ENCODE measurements at regions not wholly inside any gene's neighbourhood (a gene's known extent, or its start where the extent isn't known, plus 50 kb on each side); places are given as distances from the start of the nearest gene placed in this dataset.
"Not testable (repeated sequence)": the region's sequence is repeated elsewhere in the genome, so short reads cannot be mapped to it uniquely, and the experiment has no call there.

GRCh38 chr17:55903028-55903690 lies 152.3 kb downstream of the PCTP start:
- Histone ChIP-seq H3K27ac (ENCODE audit: low read length) (no peak overlapping the region), H3K4me1 (ENCODE audit: control insufficient read depth, insufficient read depth, low read length) (no peaks in the 10 kb centered on the region), H3K36me3 (ENCODE audit: control insufficient read depth, insufficient read depth, low read length) (no peaks in the 10 kb centered on the region), H3K9me3 (replicated peaks; ENCODE audit: control insufficient read depth, low read depth, low read length) (no peaks in the 10 kb centered on the region), H3K27me3 (ENCODE audit: control insufficient read depth, insufficient read depth, low read length) (no peaks in the 10 kb centered on the region), H3K4me3 (ENCODE audit: low read length) (no peak overlapping the region)
- no peak for DNase-seq
- WGBS (ENCODE audit: insufficient coverage): no CpG with 5 or more reads among the region's 2 CpGs

- Histone ChIP-seq H3K9me3 (replicated peaks; ENCODE audit: control insufficient read depth, low read depth, low read length) (peaks cover 2% of the 10 kb centered on the region), H3K4me3 (ENCODE audit: low read length) (no peak overlapping the region), H3K4me1 (ENCODE audit: control insufficient read depth, insufficient read depth, low read length) (no peaks in the 10 kb centered on the region), H3K36me3 (ENCODE audit: control insufficient read depth, insufficient read depth, low read length) (no peaks in the 10 kb centered on the region), H3K27ac (ENCODE audit: low read length) (no peak overlapping the region), H3K27me3 (ENCODE audit: control insufficient read depth, insufficient read depth, low read length) (no peaks in the 10 kb centered on the region)
- 87% methylated on average over 5 of the region's 5 CpGs for WGBS (ENCODE audit: insufficient coverage)
- no peak for DNase-seq
These were observed 158.9 kb downstream of the PCTP start for GRCh38 chr17:55909776-55910175.

GRCh38 chr17:55911186-55911585 lies 160.3 kb downstream of the PCTP start:
- Histone ChIP-seq H3K4me3 (ENCODE audit: low read length) (no peak overlapping the region), H3K36me3 (ENCODE audit: control insufficient read depth, insufficient read depth, low read length) (no peaks in the 10 kb centered on the region), H3K9me3 (replicated peaks; ENCODE audit: control insufficient read depth, low read depth, low read length) (peaks cover 2% of the 10 kb centered on the region), H3K27me3 (ENCODE audit: control insufficient read depth, insufficient read depth, low read length) (no peaks in the 10 kb centered on the region), H3K27ac (ENCODE audit: low read length) (no peak overlapping the region), H3K4me1 (ENCODE audit: control insufficient read depth, insufficient read depth, low read length) (no peaks in the 10 kb centered on the region)
- WGBS (ENCODE audit: insufficient coverage): 92% methylated on average over 4 of the region's 4 CpGs
- no peak for DNase-seq

GRCh38 chr17:55925440-55925839 lies 174.6 kb downstream of the PCTP start:
- Histone ChIP-seq H3K4me1 (ENCODE audit: control insufficient read depth, insufficient read depth, low read length) (no peaks in the 10 kb centered on the region), H3K4me3 (ENCODE audit: low read length) (no peak overlapping the region), H3K9me3 (replicated peaks; ENCODE audit: control insufficient read depth, low read depth, low read length) (peaks cover 2% of the 10 kb centered on the region), H3K27me3 (ENCODE audit: control insufficient read depth, insufficient read depth, low read length) (no peaks in the 10 kb centered on the region), H3K36me3 (ENCODE audit: control insufficient read depth, insufficient read depth, low read length) (no peaks in the 10 kb centered on the region), H3K27ac (ENCODE audit: low read length) (no peak overlapping the region)
- WGBS (ENCODE audit: insufficient coverage): 100% methylated on average over 1 of the region's 1 CpG
- DNase-seq: no peak

GRCh38 chr17:55926276-55926990 lies 175.6 kb downstream of the PCTP start:
- no peak overlapping the region for H3K27ac ChIP-seq (ENCODE audit: low read length)
- no peaks in the 10 kb centered on the region for H3K36me3 ChIP-seq (ENCODE audit: control insufficient read depth, insufficient read depth, low read length)
- WGBS (ENCODE audit: insufficient coverage): no CpG with 5 or more reads among the region's 4 CpGs
- DNase-seq: peak; percentile 57
- peaks cover 2% of the 10 kb centered on the region for H3K9me3 ChIP-seq (replicated peaks; ENCODE audit: control insufficient read depth, low read depth, low read length)
- no peak overlapping the region for H3K4me3 ChIP-seq (ENCODE audit: low read length)
- no peaks in the 10 kb centered on the region for H3K4me1 ChIP-seq (ENCODE audit: control insufficient read depth, insufficient read depth, low read length)
- H3K27me3 ChIP-seq (ENCODE audit: control insufficient read depth, insufficient read depth, low read length): no peaks in the 10 kb centered on the region

GRCh38 chr17:55930291-55930809 lies 179.5 kb downstream of the PCTP start:
- WGBS (ENCODE audit: insufficient coverage): no CpG with 5 or more reads among the region's 1 CpG
- H3K36me3 ChIP-seq (ENCODE audit: control insufficient read depth, insufficient read depth, low read length): no peaks in the 10 kb centered on the region
- no peak overlapping the region for H3K27ac ChIP-seq (ENCODE audit: low read length)
- H3K9me3 ChIP-seq (replicated peaks; ENCODE audit: control insufficient read depth, low read depth, low read length): peaks cover 2% of the 10 kb centered on the region
- H3K4me1 ChIP-seq (ENCODE audit: control insufficient read depth, insufficient read depth, low read length): no peaks in the 10 kb centered on the region
- no peak overlapping the region for H3K4me3 ChIP-seq (ENCODE audit: low read length)
- no peaks in the 10 kb centered on the region for H3K27me3 ChIP-seq (ENCODE audit: control insufficient read depth, insufficient read depth, low read length)
- no peak for DNase-seq

- DNase-seq: no peak
- H3K27ac ChIP-seq (ENCODE audit: low read length): no peak overlapping the region
- WGBS (ENCODE audit: insufficient coverage): no CpG with 5 or more reads among the region's 1 CpG
These were observed 180.6 kb downstream of the PCTP start for GRCh38 chr17:55931446-55931845.

GRCh38 chr17:55932973-55933372 lies 182.1 kb downstream of the PCTP start:
- H3K4me1 ChIP-seq (ENCODE audit: control insufficient read depth, insufficient read depth, low read length): no peaks in the 10 kb centered on the region
- H3K27me3 ChIP-seq (ENCODE audit: control insufficient read depth, insufficient read depth, low read length): no peaks in the 10 kb centered on the region
- no peak overlapping the region for H3K27ac ChIP-seq (ENCODE audit: low read length)
- no CpG with 5 or more reads among the region's 2 CpGs for WGBS (ENCODE audit: insufficient coverage)
- DNase-seq: no peak
- H3K36me3 ChIP-seq (ENCODE audit: control insufficient read depth, insufficient read depth, low read length): no peaks in the 10 kb centered on the region
- no peaks in the 10 kb centered on the region for H3K9me3 ChIP-seq (replicated peaks; ENCODE audit: control insufficient read depth, low read depth, low read length)
- H3K4me3 ChIP-seq (ENCODE audit: low read length): no peak overlapping the region

More at GRCh38 chr17:55931446-55931845, 180.6 kb downstream of the PCTP start:
- Histone ChIP-seq H3K36me3 (ENCODE audit: control insufficient read depth, insufficient read depth, low read length) (no peaks in the 10 kb centered on the region), H3K9me3 (replicated peaks; ENCODE audit: control insufficient read depth, low read depth, low read length) (no peaks in the 10 kb centered on the region), H3K27me3 (ENCODE audit: control insufficient read depth, insufficient read depth, low read length) (no peaks in the 10 kb centered on the region), H3K4me3 (ENCODE audit: low read length) (no peak overlapping the region), H3K4me1 (ENCODE audit: control insufficient read depth, insufficient read depth, low read length) (no peaks in the 10 kb centered on the region)

GRCh38 chr17:55939181-55939810 lies 188.4 kb downstream of the PCTP start:
- H3K27me3 ChIP-seq (ENCODE audit: control insufficient read depth, insufficient read depth, low read length); H3K9me3 ChIP-seq (replicated peaks; ENCODE audit: control insufficient read depth, low read depth, low read length); H3K36me3 ChIP-seq (ENCODE audit: control insufficient read depth, insufficient read depth, low read length); H3K27ac ChIP-seq (ENCODE audit: low read length); H3K4me1 ChIP-seq (ENCODE audit: control insufficient read depth, insufficient read depth, low read length); DNase-seq; H3K4me3 ChIP-seq (ENCODE audit: low read length): not testable (repeated sequence)
- WGBS (ENCODE audit: insufficient coverage): 49% methylated on average over 7 of the region's 8 CpGs

- DNase-seq: no peak
- no peaks in the 10 kb centered on the region for H3K9me3 ChIP-seq (replicated peaks; ENCODE audit: control insufficient read depth, low read depth, low read length)
- H3K36me3 ChIP-seq (ENCODE audit: control insufficient read depth, insufficient read depth, low read length): no peaks in the 10 kb centered on the region
- no peak overlapping the region for H3K27ac ChIP-seq (ENCODE audit: low read length)
- H3K4me3 ChIP-seq (ENCODE audit: low read length): no peak overlapping the region
- no peaks in the 10 kb centered on the region for H3K27me3 ChIP-seq (ENCODE audit: control insufficient read depth, insufficient read depth, low read length)
- WGBS (ENCODE audit: insufficient coverage): 88% methylated on average over 3 of the region's 5 CpGs
- peaks cover 11% of the 10 kb centered on the region for H3K4me1 ChIP-seq (ENCODE audit: control insufficient read depth, insufficient read depth, low read length)
These were observed 193.5 kb upstream of the ANKFN1 start for GRCh38 chr17:55959756-55960155.
